Transverse colon (tissue), 4 donors: ENCODE measurements at regions not wholly inside any gene's neighbourhood (a gene's known extent, or its start where the extent isn't known, plus 50 kb on each side); places are given as distances from the start of the nearest gene placed in this dataset.
"Not testable (repeated sequence)": the region's sequence is repeated elsewhere in the genome, so short reads cannot be mapped to it uniquely, and the experiment has no call there.

ENCODE experiments used
- DNase-seq: peaks from one replicate; pipeline ENCODE4 v3.0.0-alpha.2; 2019
- H3K27ac ChIP-seq, 4 donors: fragments of 200-600 bp; sonication (generic); 2 replicates each; pipeline ENCODE4 v1.5.1; 2016 to 2018; ENCODE audit warnings: inconsistent platforms in 4 of 4
- H3K27me3 ChIP-seq: fragments of 200-600 bp; sonication (generic); 2 replicates; pipeline ENCODE4 v1.5.1; 2017; ENCODE audit warnings: inconsistent platforms
- H3K36me3 ChIP-seq, 4 donors: fragments of 200-600 bp; sonication (generic); 2 replicates each; pipeline ENCODE4 v1.5.1; 2017 to 2019; ENCODE audit warnings: inconsistent platforms in 4 of 4
- H3K4me1 ChIP-seq, 4 donors: fragments of 200-600 bp; sonication (generic); 2 replicates each; pipeline ENCODE4 v1.5.1; 2017 to 2020; ENCODE audit warnings: inconsistent platforms in 4 of 4
- H3K4me3 ChIP-seq, 4 donors: fragments of 200-600 bp; sonication (generic); 1 replicate in 1 of 4; 2 replicates in 3 of 4; pipeline versions ENCODE4 v1.5.1 to v1.6.1; 2017 to 2019; ENCODE audit warnings: inconsistent platforms in 4 of 4
- H3K9me3 ChIP-seq, 2 donors: fragments of 200-600 bp; sonication (generic); 2 replicates each; pipeline ENCODE4 v1.5.1; 2017 to 2019; ENCODE audit warnings: inconsistent platforms in 2 of 2
- EP300 ChIP-seq: sonication (generic); formaldehyde crosslinking; IDR thresholded peaks from one replicate; pipeline ENCODE4 v1.6.1; 2017; ENCODE audit warnings: antibody characterized with exemption, low read depth
- POLR2A ChIP-seq: fragments of 450-650 bp; IDR thresholded peaks from one replicate; pipeline ENCODE4 v1.6.1; 2016; ENCODE audit warnings: antibody characterized with exemption, mild to moderate bottlenecking, moderate library complexity
- POLR2AphosphoS5 ChIP-seq, 3 donors: sonication (generic); formaldehyde crosslinking; IDR thresholded peaks; one replicate each; pipeline ENCODE4 v1.6.1; 2016; ENCODE audit warnings: antibody characterized with exemption in 3 of 3
- WGBS, 2 donors: methylation state at CpG; one replicate each; pipeline ENCODE4 v1.1.5; 2018; ENCODE audit warnings: low coverage in 1 of 2; 5-methylcytosine and 5-hydroxymethylcytosine counted together
- in situ Hi-C, 4 donors: fragments of 200-750 bp; cut with MboI; loops; one replicate each; pipeline versions ENCODE4 v1.15.0 to v1.15.1; 2017; ENCODE audit warnings: low sequenced_read_pairs in 3 of 4, low pct_ligation_motif_present in 1 of 4, low pct_unique_long_range_greater_than_20kb in 1 of 4
- intact Hi-C: fragments of 100-400 bp; cut with DNase I; formaldehyde crosslinking; loops from one replicate; pipeline ENCODE4 v1.15.1; 2023; ENCODE audit warnings: low total_unique reads
- TF ChIP-seq, protein P1 (sequence below), 5 experiments: fragments of 200-600 bp in 3 of 5; fragments of 450-650 bp in 2 of 5; sonication (generic) in 3 of 5; IDR thresholded peaks; 1 replicate in 2 of 5; 2 replicates in 3 of 5; pipeline ENCODE4 v1.5.1; 2016 to 2017; ENCODE audit warnings: antibody characterized with exemption in 5 of 5, inconsistent platforms in 3 of 5, mild to moderate bottlenecking in 2 of 5, moderate library complexity in 1 of 5

DNA sequence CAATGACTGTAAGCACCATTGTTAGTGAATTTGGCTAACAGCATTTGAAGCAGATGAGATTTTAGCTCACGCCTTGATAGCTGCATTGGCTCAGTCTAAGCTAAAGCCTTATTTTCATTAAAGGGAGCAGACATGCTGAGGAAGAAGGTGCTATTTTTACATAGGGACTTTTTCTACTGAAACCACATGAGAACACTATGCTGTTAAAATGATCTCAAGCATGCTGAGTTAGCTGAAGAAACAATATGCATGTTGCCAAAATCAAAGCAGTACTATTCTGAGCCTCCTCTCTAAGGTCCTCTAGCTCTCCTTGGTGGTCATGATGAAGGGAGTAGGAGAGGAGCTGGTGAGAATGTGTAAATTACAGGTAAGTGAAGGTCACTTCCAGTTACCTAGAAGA, 134.4 kb upstream of the JADE1 start:
- intact Hi-C loops (no loop called here), in situ Hi-C loops (no loop called here)
- no peak for DNase-seq
- WGBS, 2 donors = 68 to 100% methylated on average over 1 of the region's 1 CpG
- Histone ChIP-seq H3K4me3 (no peak overlapping the region), H3K4me1 (no peaks in the 10 kb centered on the region), H3K36me3 (no peaks in the 10 kb centered on the region), H3K9me3 (no peaks in the 10 kb centered on the region), H3K27ac (no peak overlapping the region), H3K27me3 (no peaks in the 10 kb centered on the region)
- TF ChIP-seq, protein P1, sequence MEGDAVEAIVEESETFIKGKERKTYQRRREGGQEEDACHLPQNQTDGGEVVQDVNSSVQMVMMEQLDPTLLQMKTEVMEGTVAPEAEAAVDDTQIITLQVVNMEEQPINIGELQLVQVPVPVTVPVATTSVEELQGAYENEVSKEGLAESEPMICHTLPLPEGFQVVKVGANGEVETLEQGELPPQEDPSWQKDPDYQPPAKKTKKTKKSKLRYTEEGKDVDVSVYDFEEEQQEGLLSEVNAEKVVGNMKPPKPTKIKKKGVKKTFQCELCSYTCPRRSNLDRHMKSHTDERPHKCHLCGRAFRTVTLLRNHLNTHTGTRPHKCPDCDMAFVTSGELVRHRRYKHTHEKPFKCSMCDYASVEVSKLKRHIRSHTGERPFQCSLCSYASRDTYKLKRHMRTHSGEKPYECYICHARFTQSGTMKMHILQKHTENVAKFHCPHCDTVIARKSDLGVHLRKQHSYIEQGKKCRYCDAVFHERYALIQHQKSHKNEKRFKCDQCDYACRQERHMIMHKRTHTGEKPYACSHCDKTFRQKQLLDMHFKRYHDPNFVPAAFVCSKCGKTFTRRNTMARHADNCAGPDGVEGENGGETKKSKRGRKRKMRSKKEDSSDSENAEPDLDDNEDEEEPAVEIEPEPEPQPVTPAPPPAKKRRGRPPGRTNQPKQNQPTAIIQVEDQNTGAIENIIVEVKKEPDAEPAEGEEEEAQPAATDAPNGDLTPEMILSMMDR (IDR thresholded peaks at IDR 0.05) = no peak
- TF ChIP-seq EP300 (no peak), POLR2AphosphoS5 (IDR thresholded peaks at IDR 0.05) (no peak), POLR2A (no peak)

DNA sequence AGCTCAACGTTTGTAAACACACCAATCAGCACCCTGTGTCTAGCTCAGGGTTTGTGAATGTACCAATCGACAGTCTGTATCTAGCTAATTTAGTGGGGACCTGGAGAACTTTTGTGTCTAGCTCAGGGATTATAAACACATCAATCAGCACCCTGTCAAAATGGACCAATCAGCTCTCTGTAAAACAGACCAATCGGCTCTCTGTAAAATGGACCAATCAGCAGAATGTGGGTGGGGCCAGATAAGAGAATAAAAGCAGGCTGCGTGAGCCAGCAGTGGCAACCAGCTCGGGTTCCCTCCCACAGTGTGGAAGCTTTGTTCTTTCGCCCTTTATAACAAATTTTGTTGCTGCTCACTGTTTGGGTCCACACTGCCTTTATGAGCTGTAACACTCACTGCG, 136.3 kb upstream of the JADE1 start:
- in situ Hi-C loops = not testable (repeated sequence)
- 92% methylated on average over 7 of the region's 7 CpGs; no CpG with 5 or more reads in 1 of the 2 donors for WGBS, 2 donors

DNA sequence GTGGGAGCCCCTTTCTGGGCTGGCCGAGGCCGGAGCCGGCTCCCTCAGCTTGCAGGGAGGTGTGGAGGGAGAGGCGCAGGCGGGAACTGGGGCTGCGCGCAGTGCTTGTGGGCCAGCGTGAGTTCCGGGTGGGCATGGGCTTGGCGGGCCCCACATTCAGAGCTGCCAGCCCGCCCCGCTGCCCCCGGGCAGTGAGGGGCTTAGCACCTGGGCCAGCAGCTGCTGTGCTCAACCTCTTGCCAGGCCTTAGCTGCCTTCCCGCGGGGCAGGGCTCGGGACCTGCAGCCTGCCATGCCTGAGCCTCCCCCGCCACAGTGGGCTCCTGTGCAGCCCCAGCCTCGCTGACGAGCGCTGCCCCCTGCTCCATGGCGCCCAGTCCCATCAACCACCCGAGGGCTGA, 136.9 kb upstream of the JADE1 start:
- in situ Hi-C loops, DNase-seq, H3K4me1 ChIP-seq, H3K27ac ChIP-seq, H3K27me3 ChIP-seq, H3K4me3 ChIP-seq, intact Hi-C loops, H3K9me3 ChIP-seq, H3K36me3 ChIP-seq: not testable (repeated sequence)
- WGBS, 2 donors = 97% methylated on average over 16 of the region's 22 CpGs; no CpG with 5 or more reads in 1 of the 2 donors

More for the DNA sequence above, 136.3 kb upstream of the JADE1 start:
- intact Hi-C loops, H3K4me1 ChIP-seq, H3K4me3 ChIP-seq, DNase-seq, H3K27me3 ChIP-seq, H3K36me3 ChIP-seq, H3K27ac ChIP-seq, H3K9me3 ChIP-seq: not testable (repeated sequence)

DNA sequence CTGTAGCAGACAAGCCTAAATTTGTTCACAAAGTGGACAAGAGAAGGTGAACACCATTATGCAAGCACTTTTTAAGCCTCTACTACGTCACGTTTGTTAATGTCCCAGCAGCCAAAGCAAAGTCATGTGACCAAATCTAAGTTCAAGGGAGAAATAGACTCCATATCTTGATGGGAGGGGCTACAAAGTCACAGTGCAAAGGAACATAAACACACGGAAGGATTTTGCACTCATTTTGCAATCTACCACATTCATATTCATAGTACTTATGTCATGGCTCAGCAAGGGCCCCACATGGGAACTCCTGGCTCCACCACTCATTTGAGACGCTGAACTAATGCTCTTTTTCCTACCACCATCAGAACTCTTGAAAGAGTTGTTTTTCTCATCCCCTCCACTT, 139.0 kb upstream of the JADE1 start:
- no peaks in the 10 kb centered on the region for H3K27me3 ChIP-seq
- DNase-seq = no peak
- intact Hi-C loops = no loop called here
- no peak overlapping the region for H3K27ac ChIP-seq
- TF ChIP-seq, protein P1 (IDR thresholded peaks at IDR 0.05) = no peak
- no peak for TF ChIP-seq POLR2A
- no peak for TF ChIP-seq EP300
- TF ChIP-seq POLR2AphosphoS5 (IDR thresholded peaks at IDR 0.05) = no peak
- H3K4me1 ChIP-seq = no peaks in the 10 kb centered on the region
- H3K4me3 ChIP-seq = no peak overlapping the region
- 67 to 78% methylated on average over 3 to 4 of the region's 4 CpGs for WGBS, 2 donors
- in situ Hi-C loops = no loop called here
- H3K9me3 ChIP-seq = no peaks in the 10 kb centered on the region
- no peaks in the 10 kb centered on the region for H3K36me3 ChIP-seq

DNA sequence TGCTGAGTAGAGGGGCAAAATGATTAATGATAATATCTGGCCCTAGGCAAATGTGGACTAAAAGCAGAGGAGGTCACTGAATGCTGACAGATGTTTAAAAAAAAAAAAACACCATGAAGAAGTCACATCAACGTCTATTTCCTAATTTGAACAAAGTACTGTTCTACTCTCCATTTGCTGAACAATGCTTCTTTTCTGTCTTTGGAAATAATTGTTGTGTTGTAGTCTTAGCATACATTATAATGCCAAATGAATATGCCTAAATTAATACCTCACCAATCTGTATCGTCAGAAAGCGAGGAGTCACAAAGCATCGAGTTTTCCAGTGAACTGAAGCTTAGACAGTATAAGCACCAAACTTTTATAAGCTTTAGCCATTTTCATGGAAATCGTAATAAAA, 140.9 kb upstream of the JADE1 start:
- Histone ChIP-seq H3K4me1 (no peaks in the 10 kb centered on the region), H3K4me3 (no peak overlapping the region), H3K27ac (no peak overlapping the region), H3K36me3 (no peaks in the 10 kb centered on the region), H3K27me3 (no peaks in the 10 kb centered on the region), H3K9me3 (no peaks in the 10 kb centered on the region)
- intact Hi-C loops (no loop called here), in situ Hi-C loops (no loop called here)
- no peak for TF ChIP-seq POLR2A
- no peak for TF ChIP-seq POLR2AphosphoS5 (IDR thresholded peaks at IDR 0.05)
- TF ChIP-seq EP300 = no peak
- TF ChIP-seq, protein P1 (IDR thresholded peaks at IDR 0.05) = no peak
- no peak for DNase-seq
- 82 to 86% methylated on average over 5 of the region's 5 CpGs for WGBS, 2 donors
